IPS DF 4.7 (cell line): ENCODE measurements at regions not wholly inside any gene's neighbourhood (a gene's known extent, or its start where the extent isn't known, plus 50 kb on each side); places are given as distances from the start of the nearest gene placed in this dataset.

Experiments used
- DNase-seq: peaks from one replicate; pipeline ENCODE4 v3.0.0-alpha.2; 2013; ENCODE audit warnings: low spot score; ENCODE audit errors: extremely low read depth

DNA sequence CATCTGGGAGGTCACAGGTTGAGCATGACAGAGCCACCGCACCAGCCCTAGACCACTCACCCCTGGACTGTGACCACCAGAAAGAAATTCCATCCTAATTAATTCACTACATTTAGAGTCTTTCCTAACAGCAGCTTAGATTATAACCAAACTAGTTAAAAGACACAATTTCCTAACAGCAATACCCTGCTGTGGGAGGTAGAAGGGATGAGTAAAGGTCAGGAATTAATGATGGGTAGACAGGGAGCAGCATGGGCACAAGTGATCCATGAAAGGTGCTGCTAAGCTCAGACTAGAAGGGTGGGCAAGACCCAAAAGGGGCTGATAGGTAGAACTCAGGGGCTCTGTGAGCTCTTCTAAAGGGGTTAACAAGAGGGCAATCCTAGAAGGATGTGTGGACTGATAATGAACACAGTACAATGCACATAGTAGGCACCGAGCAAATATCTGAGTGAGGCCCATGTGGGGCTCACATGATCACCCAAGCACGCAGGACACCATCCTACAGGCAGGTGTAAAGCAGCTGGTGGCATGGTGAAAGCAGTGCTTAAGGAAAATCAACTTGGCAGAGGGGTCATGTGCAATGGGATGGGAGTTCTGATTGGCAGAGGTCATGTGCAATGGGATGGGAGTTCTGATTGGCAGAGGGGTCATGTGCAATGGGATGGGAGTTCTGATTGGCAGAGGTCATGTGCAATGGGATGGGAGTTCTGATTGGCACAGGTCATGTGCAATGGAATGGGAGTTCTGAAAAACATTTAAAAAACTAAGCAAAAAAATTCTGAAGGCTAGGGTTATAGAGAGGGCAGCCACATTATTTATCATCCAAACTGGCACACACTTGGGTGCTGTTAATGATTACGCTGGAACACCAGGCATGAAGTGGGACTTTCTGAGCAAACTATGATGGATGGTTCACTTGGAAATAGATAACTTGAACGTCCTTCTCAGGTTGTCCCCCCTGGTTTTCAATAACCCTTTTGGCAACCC, 188.2 kb upstream of the FOXQ1 start:
- DNase-seq = no peak

DNA sequence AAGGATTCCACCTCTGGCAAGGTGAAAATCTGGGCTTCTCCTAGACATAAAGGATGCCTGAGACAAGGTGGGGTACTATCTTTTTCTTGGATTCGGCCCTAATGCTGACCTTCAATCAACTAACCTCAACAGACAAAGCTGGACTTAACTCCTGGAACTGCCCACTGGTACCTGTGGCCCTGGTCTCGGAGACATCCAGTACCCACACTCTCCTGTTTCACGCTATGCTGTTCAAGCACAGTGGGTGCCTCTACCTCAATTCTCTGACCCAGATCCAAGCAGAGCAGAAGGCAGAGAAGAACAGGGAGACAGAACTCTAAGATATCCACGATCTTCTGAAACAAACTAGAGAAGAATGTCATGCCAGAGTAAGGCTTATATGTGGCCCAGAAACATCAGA, 189.8 kb upstream of the FOXQ1 start:
- DNase-seq = no peak

DNA sequence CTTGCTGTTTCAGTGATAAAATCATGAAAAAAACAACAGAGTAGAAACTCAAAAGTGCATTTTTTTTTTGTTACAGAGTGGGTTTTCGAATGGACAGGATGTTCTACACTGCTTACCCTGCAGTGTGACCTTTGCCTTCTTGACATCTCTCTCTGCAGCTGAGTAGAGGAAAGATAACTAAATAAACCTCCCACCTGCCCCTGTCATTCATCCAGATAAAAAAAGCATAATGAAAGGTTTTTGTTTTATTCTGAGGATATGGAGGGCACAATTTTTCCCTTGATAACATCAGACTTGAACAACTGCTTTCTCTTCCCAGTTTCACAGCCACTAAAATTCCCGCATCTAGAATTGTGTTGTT, 193.6 kb upstream of the FOXQ1 start:
- DNase-seq = no peak

DNA sequence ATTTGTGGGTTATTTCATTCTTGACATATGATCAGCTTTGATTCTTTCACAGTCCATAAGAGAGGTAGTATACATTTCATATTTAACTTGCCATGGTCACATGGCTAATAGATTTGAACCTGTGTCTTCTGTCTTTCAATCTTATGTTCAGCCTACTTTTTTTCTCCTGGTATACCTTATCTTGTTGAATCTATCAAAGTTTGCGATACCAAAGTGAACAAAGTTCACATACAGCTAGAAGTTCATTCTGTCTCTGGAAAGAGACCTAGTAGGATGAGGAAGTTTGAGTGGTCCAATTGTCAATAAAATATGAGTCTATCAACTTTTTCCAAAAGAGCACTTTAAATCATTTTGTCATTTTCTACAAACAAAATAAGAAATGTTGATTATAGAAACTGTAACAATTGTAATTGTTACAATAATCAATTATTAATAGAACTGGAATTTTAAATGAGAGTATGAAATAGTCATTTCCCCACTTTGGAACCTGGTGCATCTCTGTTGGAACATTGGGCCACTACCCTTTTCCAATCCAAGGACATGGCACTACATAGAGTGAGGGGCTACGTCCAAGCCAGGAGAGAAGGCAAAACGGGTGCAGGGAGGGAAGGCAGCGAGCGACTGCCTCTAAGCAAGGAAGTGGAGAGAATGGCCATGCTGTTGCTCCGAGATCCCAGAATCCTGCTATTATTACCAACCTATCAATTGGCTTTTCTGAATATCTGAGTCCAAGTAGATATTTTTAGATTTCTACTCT, 194.2 kb upstream of the FOXQ1 start:
- no peak for DNase-seq

DNA sequence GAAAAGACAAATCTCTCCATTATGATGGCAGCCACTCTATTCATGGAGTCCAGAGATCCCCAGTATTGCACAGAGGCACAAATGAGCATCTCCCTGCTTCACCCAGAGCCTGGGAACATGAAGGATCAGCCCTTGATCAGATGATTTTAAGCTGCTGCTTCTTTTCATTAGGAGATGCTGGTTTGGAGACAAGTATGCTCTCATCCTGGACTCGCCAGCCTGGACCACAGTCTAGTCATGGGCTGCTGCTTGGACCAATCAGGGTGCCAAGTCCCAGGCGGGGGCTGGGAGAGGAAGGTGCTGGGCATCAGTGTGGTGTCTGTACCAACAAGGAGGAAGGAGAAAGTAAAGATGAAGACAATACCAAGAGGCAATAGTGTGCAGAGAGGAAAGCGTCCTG, 195.7 kb upstream of the FOXQ1 start:
- DNase-seq = no peak

DNA sequence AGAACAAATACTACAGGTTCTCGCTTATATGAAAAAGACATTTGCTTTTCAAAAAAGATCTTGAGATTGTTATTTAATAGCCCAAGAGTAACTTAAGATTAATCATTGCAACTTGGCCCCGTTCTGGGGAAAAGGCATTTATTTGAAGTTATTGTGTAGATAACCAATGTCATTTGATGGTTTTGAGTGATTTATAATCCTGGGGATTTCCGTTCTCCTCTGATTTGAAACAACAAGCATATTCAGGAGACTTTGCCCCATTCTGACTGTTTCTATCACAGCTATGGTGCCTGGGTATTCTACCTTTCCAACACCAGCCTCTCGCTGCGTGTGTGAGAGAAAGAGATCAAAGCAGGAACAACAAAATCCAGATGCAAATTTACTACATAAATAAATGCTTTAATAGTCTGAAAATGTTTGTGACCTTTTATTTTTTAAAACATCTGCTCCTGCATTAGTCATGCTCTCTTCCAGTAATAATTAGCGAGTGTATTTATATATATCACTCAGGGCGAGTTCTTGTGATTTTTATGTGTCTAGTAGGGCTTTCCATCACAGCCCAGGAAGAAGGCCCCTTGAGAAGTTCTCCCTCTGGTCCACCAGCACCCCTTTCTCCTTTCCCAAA, 197.9 kb upstream of the FOXQ1 start:
- no peak for DNase-seq

DNA sequence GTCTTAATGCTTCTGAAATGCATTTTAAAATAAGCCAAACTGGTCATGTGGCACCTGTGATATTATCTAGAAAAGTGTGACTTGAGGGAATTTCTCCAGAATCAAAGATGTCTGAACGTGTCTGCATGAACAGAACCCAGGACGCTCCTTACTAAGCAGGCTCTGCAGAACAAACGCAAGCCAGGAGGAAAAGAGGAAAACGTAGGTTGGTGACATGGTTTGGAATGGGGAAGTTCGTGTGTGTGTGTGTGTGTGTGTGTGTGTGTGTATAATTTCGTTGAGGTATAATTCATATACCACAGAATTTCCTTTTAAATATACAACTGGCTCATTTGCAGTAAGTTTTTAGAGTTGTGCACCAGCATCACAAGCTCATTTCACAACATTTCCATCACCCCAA, 200.5 kb upstream of the FOXQ1 start:
- no peak for DNase-seq

DNA sequence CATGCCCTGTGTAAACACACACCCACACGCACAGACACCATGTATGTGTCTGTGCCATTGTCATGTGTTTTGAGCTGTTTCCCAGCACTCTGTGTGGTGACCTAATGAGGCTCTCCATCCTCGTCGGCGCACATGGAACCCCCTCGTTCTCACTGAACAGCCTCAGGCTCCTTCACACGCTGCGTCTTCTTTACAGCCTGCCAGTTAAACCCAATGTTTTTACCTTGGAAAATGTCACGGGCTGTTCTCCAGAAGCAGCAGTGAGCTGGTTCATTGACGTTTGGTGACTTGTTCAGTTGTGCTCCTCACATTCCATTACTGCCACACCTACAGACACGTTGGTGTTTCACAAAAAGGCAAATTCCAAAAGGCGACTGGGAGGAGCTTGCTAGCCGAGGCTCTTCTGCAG, 201.0 kb upstream of the FOXQ1 start:
- no peak for DNase-seq

DNA sequence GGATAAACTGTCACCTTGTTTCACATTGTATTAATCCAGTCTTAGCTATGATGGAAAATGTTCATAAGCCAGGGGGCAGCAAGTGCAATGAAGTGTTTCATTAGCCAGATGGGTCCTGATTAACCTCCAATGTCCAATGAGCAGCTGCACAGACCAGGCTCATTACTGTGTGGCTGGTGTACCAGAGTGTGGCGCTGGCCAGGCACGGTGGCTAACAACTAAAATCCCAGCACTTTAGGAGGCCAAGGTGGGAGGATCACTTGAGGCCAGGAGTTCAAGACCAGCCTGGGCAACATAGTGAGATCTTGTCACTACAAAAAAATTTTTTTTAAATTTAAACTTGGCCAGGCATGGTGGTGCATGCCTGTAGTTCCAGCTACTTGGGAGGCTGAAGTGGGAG, 201.7 kb upstream of the FOXQ1 start:
- DNase-seq = no peak

DNA sequence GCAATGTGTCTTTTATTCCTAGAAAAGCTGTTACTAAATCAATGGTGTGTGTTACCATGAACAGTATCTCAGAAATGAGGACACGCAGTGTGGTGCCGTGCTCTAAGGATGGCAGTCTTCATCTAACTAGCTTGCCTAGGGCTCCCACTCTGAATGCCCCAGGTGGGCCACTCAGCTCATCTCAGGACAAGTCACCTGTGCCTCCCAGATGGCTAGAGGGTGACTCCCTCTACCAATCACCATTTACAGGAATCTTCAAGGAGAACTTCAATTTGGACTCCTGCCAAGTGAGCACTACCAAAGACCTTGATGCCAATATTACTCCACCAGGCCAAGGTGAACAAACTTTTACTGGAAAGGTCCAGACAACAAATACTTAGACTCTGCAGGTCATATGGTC, 202.8 kb upstream of the FOXQ1 start:
- no peak for DNase-seq

DNA sequence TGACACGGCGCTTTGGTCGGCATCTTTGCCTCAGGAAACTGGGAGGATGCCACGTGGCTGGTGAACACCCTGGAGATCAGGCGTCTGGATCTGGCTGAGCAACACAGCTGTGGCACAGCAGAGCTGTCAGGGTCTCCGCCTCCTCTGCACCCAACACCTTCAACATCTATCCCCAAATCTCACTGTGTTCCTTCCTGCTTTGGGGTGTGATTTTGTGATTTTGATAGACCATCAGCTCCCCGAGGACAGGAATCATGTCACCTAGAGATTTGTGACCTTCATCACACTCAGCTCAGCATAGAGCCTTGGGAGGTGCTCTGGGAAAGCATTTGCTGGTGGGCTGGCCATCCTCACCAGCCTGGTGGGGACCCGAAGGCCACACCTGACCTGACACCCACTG, 203.7 kb upstream of the FOXQ1 start:
- DNase-seq = no peak

DNA sequence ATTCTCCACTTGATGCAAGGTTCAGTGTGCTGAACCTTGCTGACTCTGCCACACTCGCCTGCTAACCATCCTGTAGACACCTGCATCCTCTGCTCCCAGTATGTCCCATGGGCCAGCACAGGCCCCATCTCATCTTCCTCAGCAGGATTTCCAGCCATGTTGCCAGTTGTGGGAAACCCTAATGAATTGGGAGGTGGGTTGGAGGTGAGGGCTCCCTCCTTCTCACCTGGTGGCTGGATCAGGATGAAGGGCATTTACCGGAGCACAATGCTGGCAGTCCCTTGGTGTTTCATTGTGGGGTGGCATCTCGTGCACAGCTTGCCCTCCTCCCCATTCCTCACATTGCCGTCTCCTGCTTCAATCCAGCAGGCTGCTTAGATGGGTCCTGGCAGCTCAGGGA, 204.3 kb upstream of the FOXQ1 start:
- no peak for DNase-seq

DNA sequence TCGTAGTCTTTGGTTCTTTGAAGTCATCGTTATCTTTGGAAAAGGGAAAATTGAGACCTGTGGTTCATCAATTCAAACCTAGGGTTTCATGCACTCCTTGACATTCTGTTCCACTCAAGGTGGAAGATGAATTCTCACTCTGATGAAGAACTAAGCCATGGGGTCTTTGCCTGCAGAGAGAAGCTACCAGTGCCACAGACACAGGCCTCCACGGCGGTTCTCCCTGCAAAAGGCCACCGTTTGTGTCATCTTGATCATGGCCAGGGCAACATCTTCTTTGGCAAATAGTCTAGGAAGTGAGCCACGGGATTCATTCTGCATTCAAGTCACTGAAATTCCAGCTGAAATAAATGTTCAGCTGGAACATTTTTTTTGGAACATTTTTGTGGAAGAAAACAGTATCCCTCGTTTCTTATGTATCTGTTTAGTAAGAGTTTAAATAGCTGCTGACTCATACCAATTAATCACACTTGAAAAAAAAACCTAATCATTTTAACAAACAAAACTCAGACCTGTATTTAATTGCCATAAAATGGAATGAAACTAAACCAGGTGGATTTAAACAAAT, 206.0 kb upstream of the FOXQ1 start:
- DNase-seq = no peak

DNA sequence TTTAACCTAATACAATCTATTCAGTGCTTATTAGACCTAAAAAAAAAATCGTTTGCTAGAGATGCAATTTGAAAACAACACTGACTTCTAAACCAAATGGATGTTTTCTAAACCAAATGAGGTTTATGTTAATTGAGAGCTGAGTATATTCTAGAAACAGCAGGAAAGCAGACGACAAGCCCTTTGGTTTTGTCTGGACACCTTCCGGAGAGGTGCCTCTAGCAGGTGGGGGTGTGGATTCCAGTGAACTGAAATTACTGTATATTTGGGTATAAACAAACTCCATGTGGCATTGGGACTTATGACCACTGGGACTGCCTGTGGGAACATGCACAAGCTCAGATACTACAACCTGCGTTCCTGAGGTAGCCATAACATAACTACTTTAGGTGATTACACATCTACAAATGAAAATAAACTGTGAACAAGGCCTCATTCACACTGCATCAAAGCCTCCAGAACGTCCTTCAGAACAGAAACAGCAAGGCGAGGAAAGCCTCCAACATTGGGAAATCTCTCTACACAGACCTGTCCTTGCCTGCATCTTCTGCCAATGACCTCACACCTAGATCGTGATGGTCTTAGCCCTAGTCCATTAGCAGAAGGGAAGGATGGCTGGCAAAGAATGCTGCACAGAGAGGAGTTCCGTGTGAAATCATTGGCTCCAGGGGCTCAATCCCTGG, 206.8 kb upstream of the FOXQ1 start:
- DNase-seq = no peak

DNA sequence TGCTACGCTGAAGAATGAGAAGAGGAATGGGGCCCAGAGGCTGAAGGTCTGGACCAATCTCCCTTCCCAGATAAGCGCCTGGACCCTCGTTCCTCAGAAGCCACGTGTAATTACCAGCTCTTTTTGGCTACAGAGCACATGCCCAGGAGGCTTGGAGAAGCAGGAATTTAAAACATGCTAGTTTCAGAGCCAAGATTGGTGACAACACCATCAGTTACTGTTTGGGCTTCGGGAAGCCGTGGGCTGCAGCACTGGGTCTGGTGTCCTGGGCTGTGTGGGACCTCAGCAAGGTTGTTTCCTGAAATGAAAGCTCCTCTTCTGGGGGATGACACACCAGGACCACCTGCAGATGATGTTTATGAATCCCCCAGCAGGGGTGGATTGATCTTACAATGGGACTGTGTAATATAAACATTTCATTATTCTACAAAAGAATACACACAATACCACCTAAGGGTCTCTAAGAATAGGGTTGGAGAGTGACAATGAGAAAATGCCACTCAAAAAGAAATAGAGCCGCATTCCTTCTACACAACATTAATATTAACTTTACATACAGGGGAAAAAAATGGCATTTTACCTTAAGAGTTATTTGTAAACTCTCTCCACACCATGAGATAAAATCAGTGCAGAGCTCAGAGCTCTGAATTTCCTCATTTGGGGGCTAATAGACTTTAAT, 207.8 kb upstream of the FOXQ1 start:
- no peak for DNase-seq

DNA sequence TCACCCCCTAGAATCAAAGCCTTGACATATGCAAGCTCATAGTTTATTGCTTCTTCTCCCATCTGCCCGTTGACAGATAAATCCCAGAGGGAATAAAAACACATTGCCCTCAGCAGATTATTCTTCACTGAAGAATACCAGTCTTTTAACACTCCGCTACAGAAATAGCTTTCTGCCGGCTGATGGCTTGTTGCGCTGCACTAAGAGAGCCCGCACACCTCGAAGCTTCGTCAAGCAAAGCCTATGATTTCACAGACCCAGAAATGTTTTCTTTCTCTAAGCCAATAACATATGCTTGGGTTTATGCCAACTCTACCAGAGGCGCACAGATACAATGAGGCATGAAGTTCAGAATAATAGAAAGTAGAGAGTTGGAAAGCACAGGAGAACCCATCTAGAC, 208.9 kb upstream of the FOXQ1 start:
- no peak for DNase-seq

DNA sequence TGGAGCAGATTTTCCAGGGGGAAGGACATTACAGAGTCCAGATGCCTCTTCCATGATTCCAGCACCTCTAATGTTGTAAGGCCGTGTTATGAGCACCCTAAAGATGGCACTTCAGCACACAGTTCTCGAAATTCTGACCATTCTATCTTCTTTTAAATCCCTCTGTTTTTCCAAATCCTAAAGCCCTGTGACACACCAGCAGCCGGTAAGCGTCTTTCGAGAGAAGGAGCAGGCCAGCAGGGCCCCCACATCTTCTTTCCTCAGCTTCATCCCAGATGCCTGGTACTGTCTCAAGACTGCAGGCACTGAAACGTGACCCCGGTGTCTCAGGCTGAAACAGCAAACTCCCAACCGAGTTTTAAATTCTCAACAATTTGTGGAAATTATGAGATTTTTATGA, 211.6 kb upstream of the FOXQ1 start:
- DNase-seq = no peak

DNA sequence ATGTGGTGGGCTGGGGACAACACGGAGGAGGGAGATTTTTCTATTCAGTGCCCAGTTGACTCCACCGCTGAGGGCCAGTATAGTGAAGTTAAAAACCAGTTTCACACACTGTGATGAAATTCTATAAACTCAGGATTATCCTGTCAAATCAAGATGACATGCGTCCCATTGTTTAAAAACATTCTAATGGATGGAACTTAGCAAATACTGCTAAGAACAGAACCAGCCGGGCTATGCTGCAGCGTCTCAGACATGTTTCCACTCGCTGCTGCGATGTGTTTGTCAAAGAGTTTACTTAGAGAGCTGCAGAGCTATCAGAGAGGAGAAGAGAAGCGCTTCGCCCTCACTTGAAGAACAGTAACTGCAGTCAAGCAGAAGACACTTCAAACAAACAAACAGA, 212.6 kb upstream of the FOXQ1 start:
- DNase-seq = no peak

DNA sequence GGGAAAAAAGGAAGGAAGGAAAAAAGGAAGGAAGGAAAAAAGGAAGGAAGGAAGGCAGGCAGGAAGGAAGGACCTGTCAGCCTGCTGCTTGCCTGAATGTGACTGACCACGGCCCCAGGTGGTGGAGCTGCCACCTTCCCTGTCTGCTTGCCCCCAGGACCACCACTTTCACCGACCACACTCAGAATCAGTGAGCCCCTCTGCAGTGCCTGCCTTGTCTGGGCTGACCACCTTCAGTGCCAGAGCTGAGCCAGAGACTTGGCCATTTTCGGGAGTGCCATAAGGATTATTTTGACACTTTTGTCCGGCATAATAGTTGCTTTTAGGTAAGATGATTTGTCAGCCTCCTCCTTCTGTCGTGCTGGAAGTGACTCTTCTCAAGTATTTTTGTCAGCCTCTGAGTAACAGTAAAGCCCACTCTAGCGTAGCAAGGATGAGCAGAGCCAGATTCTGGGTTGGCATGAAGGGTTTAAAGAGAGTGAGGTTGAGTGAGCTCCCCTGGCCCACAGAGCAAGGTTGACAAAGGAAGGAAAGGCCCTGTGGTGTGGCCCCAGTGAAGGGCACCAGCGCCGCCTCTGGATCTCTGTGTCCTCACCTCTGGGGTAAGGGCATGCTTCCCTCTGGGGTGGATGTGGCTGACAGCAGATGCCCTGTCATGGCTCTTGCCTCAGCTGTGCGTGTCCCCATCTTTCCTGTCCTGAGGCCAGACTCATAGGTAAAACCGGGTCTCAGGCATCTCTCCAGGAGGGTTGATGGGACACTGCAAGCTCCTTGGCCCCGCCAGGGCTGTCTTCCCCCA, 214.7 kb upstream of the FOXQ1 start:
- DNase-seq = no peak

DNA sequence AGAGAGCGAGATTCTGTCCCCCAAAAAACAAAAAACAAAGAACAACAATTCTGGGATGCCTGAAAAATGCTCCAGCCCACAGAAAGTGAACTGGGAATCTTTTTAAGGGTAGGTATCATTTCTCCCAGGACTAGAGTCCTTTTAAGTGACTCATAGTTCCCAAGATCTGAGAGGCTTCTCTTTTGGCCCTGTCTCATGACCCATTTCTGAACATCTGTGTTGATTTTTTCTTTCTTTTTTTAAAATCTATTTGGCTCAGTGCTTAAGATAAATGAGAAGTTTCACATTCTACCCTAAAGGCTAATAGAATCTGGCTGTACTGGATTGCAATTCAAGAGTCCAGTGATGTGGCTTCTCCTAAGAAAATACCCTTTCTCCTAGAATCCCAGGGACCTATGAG, 217.6 kb upstream of the FOXQ1 start:
- DNase-seq = no peak
